SH-SY5Y (cell line): ENCODE measurements at regions not wholly inside any gene's neighbourhood (a gene's known extent, or its start where the extent isn't known, plus 50 kb on each side); places are given as distances from the start of the nearest gene placed in this dataset.

Experiments
- GATA2 ChIP-seq: IDR thresholded peaks from 2 replicates; pipeline ENCODE4 v1.6.1; 2011; ENCODE audit warnings: mild to moderate bottlenecking, low read depth, low read length
- GATA3 ChIP-seq: IDR thresholded peaks from 2 replicates; pipeline ENCODE4 v1.6.1; 2011; ENCODE audit warnings: low read depth, mild to moderate bottlenecking, low read length, moderate library complexity

DNA sequence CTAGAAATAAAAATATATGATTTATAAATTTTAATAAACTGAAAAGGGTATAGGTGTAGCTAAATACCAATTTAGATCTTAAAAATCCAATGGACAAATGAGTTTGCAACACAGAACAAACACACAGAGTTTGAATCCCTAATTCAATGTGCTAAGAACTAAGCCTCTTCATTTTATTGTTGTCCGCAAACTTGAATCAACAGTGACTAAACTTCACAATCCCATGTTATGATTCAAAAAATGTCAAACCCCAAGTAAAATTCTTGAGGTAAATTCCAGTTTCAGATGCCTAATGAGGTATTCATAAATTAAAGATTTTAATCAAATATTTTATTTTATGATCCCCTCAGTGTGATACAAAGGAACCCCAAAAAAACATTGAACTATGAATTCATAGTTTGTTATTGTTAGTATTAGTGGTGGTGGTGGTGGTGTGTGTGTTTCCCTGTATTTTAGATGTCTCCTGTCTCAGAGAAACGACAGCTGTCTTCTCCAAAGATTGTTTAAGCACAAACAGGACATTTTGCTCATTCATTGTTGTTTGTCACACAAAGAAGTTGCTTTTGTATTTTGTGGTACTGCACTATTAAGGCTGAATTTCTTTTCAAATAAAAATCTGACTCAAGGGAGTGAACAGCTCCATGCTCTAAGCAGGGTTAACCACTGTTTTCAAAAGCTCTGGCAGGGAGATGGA, 259.8 kb downstream of the OSR1 start:
- TF ChIP-seq GATA2, result no peak
- no peak for TF ChIP-seq GATA3
